DMS53 treated with DMSO at 0.1 percent for 48 hours (cell line): ENCODE measurements at regions not wholly inside any gene's neighbourhood (a gene's known extent, or its start where the extent isn't known, plus 50 kb on each side); places are given as distances from the start of the nearest gene placed in this dataset.
A peak's percentile ranks its signal among the peaks of the same experiment; 100 is the strongest.
"Not testable (repeated sequence)": the region's sequence is repeated elsewhere in the genome, so short reads cannot be mapped to it uniquely, and the experiment has no call there.

Experiments
- DNase-seq: peaks from one replicate; lab custom pipeline; 2025; ENCODE audit not compliant: unreplicated experiment; lab: John Stamatoyannopoulos, UW

- DNase-seq = no peak
These were observed 681.1 kb downstream of the LTN1 start for GRCh38 chr21:28311411-28312190.

- no peak for DNase-seq
These were observed 682.0 kb downstream of the LTN1 start for GRCh38 chr21:28310711-28311110.

DNA sequence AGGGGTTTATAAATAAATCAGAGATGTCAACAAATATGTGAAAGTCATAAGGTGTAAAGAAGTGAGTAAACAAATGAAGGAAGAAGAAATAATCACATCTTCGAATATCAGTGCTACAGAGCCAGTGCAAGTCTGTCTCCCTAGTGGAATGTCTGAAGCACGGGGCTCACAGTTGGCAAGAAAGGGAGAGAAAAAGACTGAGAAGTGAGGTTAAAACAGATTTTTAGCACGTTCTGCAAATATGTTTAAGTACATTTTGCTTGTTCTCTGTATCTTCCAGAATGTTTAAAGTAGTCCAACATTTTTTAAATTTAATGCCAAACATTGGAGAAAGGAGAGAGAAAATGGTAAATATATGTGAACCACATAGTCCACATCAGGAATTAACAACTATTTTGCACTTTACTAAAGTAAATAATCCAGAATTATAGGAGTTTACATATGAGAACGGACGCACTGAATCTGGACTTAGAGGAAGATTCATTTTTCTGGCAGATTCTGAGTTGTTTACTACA, 682.4 kb downstream of the LTN1 start:
- no peak for DNase-seq

GRCh38 chr21:28309596-28309995, 683.1 kb downstream of the LTN1 start:
- no peak for DNase-seq

GRCh38 chr21:28308516-28308915, 684.2 kb downstream of the LTN1 start:
- peak; percentile 3 for DNase-seq

GRCh38 chr21:28299946-28300345, 692.7 kb downstream of the LTN1 start:
- DNase-seq = no peak

GRCh38 chr21:28298251-28298672, 694.4 kb downstream of the LTN1 start:
- DNase-seq = no peak

DNA sequence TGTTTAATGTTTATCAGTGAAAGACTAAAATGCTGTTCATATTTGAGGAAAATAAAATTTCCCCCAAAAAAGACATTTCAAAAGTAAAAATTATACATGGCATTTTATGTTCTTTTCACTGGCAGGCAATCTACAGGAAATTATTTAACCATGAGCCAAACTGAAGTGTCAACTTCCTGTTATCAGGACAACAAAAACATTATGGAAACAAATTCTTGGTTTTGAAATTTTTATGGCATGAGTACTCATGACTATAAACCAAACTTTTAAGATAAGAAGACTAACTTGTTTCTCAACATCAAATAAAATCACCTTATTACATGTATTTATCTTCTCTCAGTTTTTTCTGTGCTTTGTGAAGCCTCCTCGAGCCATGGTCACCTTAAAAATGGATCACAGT, 698.6 kb downstream of the LTN1 start:
- DNase-seq = no peak

DNA sequence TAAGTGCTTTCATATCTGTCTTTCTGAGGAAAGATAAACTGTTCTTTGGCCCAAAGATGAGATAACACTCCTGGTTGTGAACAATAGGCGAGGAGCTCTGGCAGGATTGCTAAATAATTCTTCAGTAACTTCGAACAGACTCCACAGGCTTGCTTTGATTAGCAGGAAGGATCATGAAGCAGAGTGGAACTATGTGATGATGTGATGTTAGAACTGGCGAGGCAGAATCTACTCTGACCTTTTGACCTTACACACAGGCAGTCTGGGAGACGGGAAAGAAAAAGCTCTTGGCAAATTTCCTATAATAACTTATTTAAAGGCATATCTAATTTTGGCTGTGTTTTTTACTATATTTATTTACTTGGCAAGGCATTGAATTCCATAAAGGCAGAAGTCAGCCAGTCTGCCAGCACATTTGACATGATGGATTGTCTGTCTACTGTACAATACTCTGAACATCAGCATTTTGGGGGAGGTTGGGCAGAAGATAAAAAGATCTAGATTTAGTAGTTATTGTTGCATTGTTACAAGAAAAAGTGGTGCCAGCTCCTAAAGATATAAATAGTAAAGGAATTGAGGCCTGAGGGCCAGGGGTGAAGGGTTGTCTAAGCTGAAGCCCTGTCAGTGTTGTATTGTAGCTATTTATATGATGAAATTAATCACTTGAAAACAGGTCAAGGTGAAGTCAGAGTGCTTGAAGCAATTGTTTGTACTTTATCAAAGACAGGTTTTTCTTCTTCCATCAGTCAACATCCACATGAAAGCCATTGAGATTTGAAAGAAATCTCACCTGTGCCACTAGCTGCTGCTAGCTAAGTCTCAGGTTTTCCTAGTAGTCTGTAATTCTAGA, 708.8 kb downstream of the LTN1 start:
- peak; percentile 2 for DNase-seq

- DNase-seq = no peak
These were observed 709.8 kb downstream of the LTN1 start for GRCh38 chr21:28282833-28283232.

DNA sequence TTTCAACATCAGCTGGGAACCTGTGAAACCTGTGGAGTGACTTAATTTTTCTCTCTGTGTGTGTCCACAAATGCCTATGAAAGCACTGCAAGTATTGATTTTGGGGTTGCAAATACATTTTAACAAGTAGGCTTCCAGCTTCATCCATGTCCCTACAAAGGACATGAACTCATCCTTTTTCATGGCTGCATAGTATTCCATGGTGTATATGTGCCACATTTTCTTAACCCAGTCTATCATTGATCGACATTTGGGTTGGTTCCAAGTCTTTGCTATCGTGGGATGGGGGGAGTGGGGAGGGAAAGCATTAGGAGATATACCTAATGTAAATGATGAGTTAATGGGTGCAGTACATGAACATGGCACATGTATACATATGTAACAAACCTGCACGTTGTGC, 711.3 kb downstream of the LTN1 start:
- not testable (repeated sequence) for DNase-seq

DNA sequence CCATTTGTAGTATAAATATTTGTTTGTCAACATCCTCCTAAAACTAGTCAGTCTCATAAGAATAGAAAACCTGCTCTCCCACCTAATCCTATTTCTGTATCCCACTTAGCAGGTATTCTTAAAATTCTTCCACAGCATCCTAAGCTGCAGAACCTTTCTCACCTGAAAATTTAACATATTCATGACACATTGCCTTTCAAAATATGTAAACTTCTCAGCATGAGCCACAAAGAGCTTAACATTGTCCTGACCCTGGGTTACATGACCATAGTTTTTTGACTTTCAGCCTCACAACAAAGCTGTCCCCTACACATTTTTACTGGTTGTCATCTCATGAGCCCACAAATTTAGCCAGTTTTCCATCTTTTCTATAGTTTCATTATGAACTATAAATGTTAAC, 712.1 kb downstream of the LTN1 start:
- no peak for DNase-seq

GRCh38 chr21:28277324-28277723, 715.4 kb downstream of the LTN1 start:
- DNase-seq = no peak

DNA sequence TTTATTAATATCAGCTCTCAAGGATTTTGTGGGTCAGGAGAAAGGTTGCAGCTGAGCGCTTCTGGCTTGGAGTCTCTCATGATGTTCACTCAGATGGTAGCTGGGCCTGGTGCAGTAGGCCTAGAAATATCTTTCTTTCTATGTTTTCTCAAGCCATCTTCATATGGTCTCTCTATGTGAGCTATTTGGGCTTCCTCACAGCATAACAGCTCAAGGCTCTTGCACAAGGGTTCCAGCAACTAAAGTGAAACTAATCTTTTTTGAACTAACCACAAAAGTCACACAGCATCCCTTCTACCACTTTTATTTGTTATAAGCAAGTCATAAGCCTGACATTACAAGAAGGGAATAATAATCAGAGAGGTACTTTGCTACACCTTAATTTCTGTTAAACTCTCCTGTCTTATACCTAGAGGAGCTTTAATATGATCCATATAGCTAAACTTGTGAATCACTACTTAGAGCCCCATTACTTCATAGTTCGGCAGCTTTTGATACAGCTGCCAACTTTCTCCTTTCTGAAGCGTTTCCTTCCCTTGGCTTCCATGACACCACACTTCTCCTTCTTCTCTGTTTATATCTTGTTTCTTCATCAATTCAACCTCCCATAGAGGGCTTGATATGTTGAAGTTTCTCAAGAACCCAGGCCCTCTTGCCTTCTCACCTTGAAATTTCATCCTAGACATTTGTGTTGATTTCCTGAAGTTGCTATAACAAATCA, 720.2 kb downstream of the LTN1 start:
- no peak for DNase-seq

- DNase-seq = no peak
These were observed 723.5 kb downstream of the LTN1 start for GRCh38 chr21:28269173-28269572.

DNA sequence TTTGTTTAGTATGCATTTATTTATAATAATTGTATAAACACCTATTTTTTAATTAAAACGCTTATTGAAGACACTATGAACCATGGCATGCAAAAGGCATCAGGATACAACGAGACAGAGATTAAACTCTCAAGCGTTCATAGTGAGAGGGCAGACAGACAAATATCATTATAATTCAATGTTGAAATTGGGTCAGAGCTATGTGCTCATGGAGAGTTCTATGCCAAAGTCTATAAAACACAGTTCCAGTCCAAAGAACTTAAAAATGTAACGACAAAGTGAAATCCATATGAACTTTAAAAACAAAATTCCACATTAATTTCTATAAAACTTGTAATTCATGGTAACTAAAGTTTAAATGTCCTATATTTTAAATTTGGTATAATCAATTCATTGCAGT, 724.0 kb downstream of the LTN1 start:
- DNase-seq = no peak

DNA sequence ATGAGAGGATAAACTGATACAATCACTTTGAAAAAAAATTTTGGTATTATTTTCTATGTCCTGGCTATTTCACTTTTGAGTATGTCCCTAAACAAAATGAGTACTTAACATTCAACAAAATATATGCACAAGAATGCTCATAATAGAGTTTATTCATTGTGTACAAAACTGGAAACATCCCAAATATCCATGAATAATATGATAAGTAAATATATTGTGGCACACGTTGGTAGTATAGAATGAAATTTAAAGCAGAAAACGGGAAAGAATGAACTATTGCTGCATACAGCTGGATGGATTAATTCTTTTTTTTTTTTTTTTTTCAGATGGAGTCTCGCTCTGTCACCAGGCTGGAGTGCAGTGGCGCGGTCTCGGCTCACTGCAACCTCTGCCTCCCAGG, 725.2 kb downstream of the LTN1 start:
- no peak for DNase-seq

- DNase-seq = no peak
These were observed 726.6 kb downstream of the LTN1 start for GRCh38 chr21:28266061-28266460.

DNA sequence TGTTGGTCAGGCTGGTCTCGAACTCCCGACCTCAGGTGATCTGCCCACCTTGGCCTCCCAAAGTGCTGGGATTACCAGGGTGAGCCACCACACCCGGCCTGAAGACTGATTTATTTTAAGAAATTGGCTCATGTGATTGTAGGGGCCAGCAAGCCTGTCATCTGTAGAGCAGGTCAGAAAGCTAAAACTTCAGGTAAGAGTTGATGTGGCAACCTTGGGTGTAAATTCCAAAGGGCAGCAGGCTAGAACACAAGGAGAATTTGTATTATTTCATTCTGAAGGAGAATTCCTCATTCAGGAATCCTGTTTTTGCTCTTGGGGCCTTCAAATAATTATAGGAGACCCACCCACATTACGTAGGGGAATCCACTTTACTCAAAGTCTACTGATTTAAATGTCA, 728.7 kb downstream of the LTN1 start:
- no peak for DNase-seq

- no peak for DNase-seq
These were observed 731.4 kb downstream of the LTN1 start for GRCh38 chr21:28261298-28261697.

DNA sequence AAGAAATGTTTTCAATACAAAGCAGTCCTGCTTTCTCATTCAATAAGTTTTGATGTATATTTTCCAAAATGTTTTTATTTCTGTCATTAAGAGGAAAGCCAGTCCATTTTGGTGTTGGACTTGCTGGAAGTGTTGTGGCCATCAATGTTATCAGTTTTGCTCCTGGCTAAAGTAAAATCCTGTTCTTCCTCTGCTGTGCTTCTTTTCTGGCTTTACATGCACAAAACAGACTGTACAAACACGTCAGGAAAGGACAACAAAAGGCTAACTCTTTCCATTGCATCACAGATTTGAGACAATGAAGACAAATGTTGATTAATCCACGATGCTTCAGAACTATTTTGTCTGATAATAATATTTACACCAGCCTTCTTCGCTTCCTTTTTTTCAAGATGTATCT, 735.4 kb downstream of the LTN1 start:
- no peak for DNase-seq
